IMR-90 (cell line): ENCODE measurements at regions not wholly inside any gene's neighbourhood (a gene's known extent, or its start where the extent isn't known, plus 50 kb on each side); places are given as distances from the start of the nearest gene placed in this dataset.

Source experiments
- ATAC-seq: fragments of 200-7000 bp; cut with Tn5 transposase; 2 replicates; pipeline ENCODE4 v1.9.1; 2020; ENCODE audit warnings: low read depth, mild to moderate bottlenecking, moderate library complexity
- BruUV-seq: library from RNA; stranded (reverse); fragments of 400-500 nt; replicated peaks from 2 replicates; lab custom pipeline; 2021; lab: Mats Ljungman, UMichigan
- CTCF ChIA-PET: fragments of 300-600 bp; formaldehyde crosslinking; extraction: SDS; loops from one replicate; lab custom pipeline; 2021; ENCODE audit warnings: antibody characterized with exemption; lab: Yijun Ruan, JAX
- POLR2A ChIA-PET: fragments of 300-600 bp; sonication (Branson Sonifier 250); formaldehyde crosslinking; loops from one replicate; lab custom pipeline; 2022; ENCODE audit warnings: antibody characterized with exemption; ENCODE audit not compliant: unreplicated experiment; lab: Charles Lee
- DNase-seq: peaks from one replicate; pipeline ENCODE4 v3.0.0; 2013
- H2AFZ ChIP-seq: replicated peaks from 2 replicates; pipeline ENCODE3; 2013; ENCODE audit warnings: low read length, mild to moderate bottlenecking; ENCODE audit not compliant: poor library complexity
- H2AK5ac ChIP-seq: 2 replicates; pipeline ENCODE4 v1.6.1; 2013; ENCODE audit warnings: low read depth, low read length, inconsistent platforms
- H2AK9ac ChIP-seq: replicated peaks from 2 replicates; pipeline ENCODE3; 2013; ENCODE audit warnings: mild to moderate bottlenecking, low read depth, low read length, moderate library complexity; ENCODE audit not compliant: poor library complexity
- H2BK120ac ChIP-seq: 2 replicates; pipeline ENCODE4 v1.6.1; 2013; ENCODE audit warnings: low read depth, low read length, inconsistent platforms
- H2BK15ac ChIP-seq: 3 replicates; pipeline ENCODE4 v1.6.1; 2013; ENCODE audit warnings: low read depth, low read length, inconsistent platforms
- H2BK20ac ChIP-seq: 2 replicates; pipeline ENCODE4 v1.6.1; 2013; ENCODE audit warnings: low read depth, mild to moderate bottlenecking, inconsistent platforms, low read length, moderate library complexity
- H2BK5ac ChIP-seq: 2 replicates; pipeline ENCODE4 v1.6.1; 2013; ENCODE audit warnings: mild to moderate bottlenecking, low read depth, low read length, inconsistent platforms; ENCODE audit not compliant: poor library complexity, severe bottlenecking
- H3K14ac ChIP-seq: replicated peaks from 2 replicates; pipeline ENCODE4 v1.6.1; 2013; ENCODE audit warnings: low read depth, low read length, inconsistent platforms
- H3K18ac ChIP-seq: 2 replicates; pipeline ENCODE4 v1.6.1; 2013; ENCODE audit warnings: low read depth, low read length, control low read depth
- H3K23ac ChIP-seq: 2 replicates; pipeline ENCODE4 v1.6.1; 2013; ENCODE audit warnings: low read depth, low read length, inconsistent platforms
- H3K27ac ChIP-seq: 2 replicates; pipeline ENCODE4 v1.5.1; 2013; ENCODE audit warnings: mild to moderate bottlenecking, control low read depth, low read length; ENCODE audit not compliant: insufficient read depth
- H3K27me3 ChIP-seq: 2 replicates; pipeline ENCODE4 v1.6.1; 2013; ENCODE audit warnings: low read length; ENCODE audit not compliant: control insufficient read depth, insufficient read depth
- H3K36me3 ChIP-seq: 2 replicates; pipeline ENCODE4 v1.6.1; 2013; ENCODE audit warnings: low read length, mixed read lengths; ENCODE audit not compliant: control insufficient read depth, insufficient read depth
- H3K4ac ChIP-seq: 2 replicates; pipeline ENCODE4 v1.6.1; 2013; ENCODE audit warnings: low read depth, low read length, inconsistent platforms
- H3K4me1 ChIP-seq: 2 replicates; pipeline ENCODE4 v1.6.1; 2013; ENCODE audit warnings: low read length, mixed read lengths; ENCODE audit not compliant: control insufficient read depth, insufficient read depth
- H3K4me2 ChIP-seq: 2 replicates; pipeline ENCODE4 v1.6.1; 2013; ENCODE audit warnings: low read depth, mild to moderate bottlenecking, control low read depth, low read length, moderate library complexity
- H3K4me3 ChIP-seq: 2 replicates; pipeline ENCODE4 v1.5.1; 2013; ENCODE audit warnings: low read depth, mild to moderate bottlenecking, control low read depth, low read length, moderate library complexity; ENCODE audit not compliant: insufficient read depth
- H3K56ac ChIP-seq: 2 replicates; pipeline ENCODE4 v1.6.1; 2013; ENCODE audit warnings: low read length, inconsistent platforms; ENCODE audit not compliant: insufficient read depth; ENCODE audit errors: extremely low read depth
- H3K79me1 ChIP-seq, 2 experiments: 2 replicates each; pipeline ENCODE4 v1.6.1; 2013; ENCODE audit warnings: low read length in 2 of 2, inconsistent platforms in 1 of 2, low read depth in 1 of 2
- H3K9ac ChIP-seq: 2 replicates; pipeline ENCODE4 v1.6.1; 2013; ENCODE audit warnings: low read depth, low read length, control low read depth
- H3K9me1 ChIP-seq: 2 replicates; pipeline ENCODE4 v1.6.1; 2013; ENCODE audit warnings: low read length, inconsistent platforms; ENCODE audit not compliant: insufficient read depth
- H3K9me3 ChIP-seq: 2 replicates; pipeline ENCODE4 v1.6.1; 2013; ENCODE audit warnings: low read length; ENCODE audit not compliant: control insufficient read depth, insufficient read depth
- H4K20me1 ChIP-seq: 2 replicates; pipeline ENCODE4 v1.6.1; 2013; ENCODE audit warnings: low read length, inconsistent platforms; ENCODE audit not compliant: insufficient read depth
- H4K5ac ChIP-seq: 2 replicates; pipeline ENCODE4 v1.6.1; 2013; ENCODE audit warnings: mild to moderate bottlenecking, low read depth, low read length, control low read depth
- H4K8ac ChIP-seq, 2 experiments: 2 replicates each; pipeline ENCODE4 v1.6.1; 2013; ENCODE audit warnings: low read depth in 2 of 2, low read length in 2 of 2, control low read depth in 1 of 2, inconsistent platforms in 1 of 2
- H4K91ac ChIP-seq: 2 replicates; pipeline ENCODE4 v1.6.1; 2013; ENCODE audit warnings: low read depth, low read length, inconsistent platforms; ENCODE audit not compliant: insufficient read depth
- BHLHE40 ChIP-seq: fragments of 150-350 bp; IDR thresholded peaks from 2 replicates; pipeline ENCODE4 v1.6.1; 2016; ENCODE audit warnings: mild to moderate bottlenecking, low read depth, low read length
- CEBPB ChIP-seq: IDR thresholded peaks from 2 replicates; pipeline ENCODE4 v1.6.1; 2012; ENCODE audit warnings: low read depth, low read length, improper control_type of control experiment
- FOS ChIP-seq: fragments of 150-350 bp; IDR thresholded peaks from 2 replicates; pipeline ENCODE4 v1.6.1; 2016; ENCODE audit warnings: low read depth, low read length
- MAFK ChIP-seq: IDR thresholded peaks from 2 replicates; pipeline ENCODE4 v1.6.1; 2012; ENCODE audit warnings: low read depth, low read length, improper control_type of control experiment
- MXI1 ChIP-seq: IDR thresholded peaks from 2 replicates; pipeline ENCODE4 v1.6.1; 2012; ENCODE audit warnings: low read depth, mild to moderate bottlenecking, low read length, moderate library complexity, borderline replicate concordance
- NFE2L2 ChIP-seq: fragments of 150-350 bp; IDR thresholded peaks from 2 replicates; pipeline ENCODE4 v1.6.1; 2016; ENCODE audit warnings: low read depth, mild to moderate bottlenecking, low read length
- RAD21 ChIP-seq: IDR thresholded peaks from 2 replicates; pipeline ENCODE4 v1.6.1; 2012; ENCODE audit warnings: low read length, improper control_type of control experiment
- RFX5 ChIP-seq: IDR thresholded peaks from 2 replicates; pipeline ENCODE4 v1.8.0; 2012; ENCODE audit warnings: low read depth, mild to moderate bottlenecking, low read length, moderate library complexity
- WGBS, 2 experiments: methylation state at CpG; one replicate each; pipeline versions ENCODE4 v1.1.5 to v1.1.7; 2013; ENCODE audit warnings: missing lambda C conversion rate in 2 of 2; ENCODE audit not compliant: insufficient read length in 1 of 2; ENCODE audit errors: extremely low coverage in 2 of 2; 5-methylcytosine and 5-hydroxymethylcytosine counted together
- dilution Hi-C: fragments of 300-500 bp; cut with HindIII; formaldehyde crosslinking; loops from one replicate; pipeline ENCODE4 v1.14.3; 2018; ENCODE audit warnings: low sequenced_read_pairs; ENCODE audit not compliant: unreplicated experiment
- in situ Hi-C: fragments of 300-500 bp; cut with MboI; formaldehyde crosslinking; loops from 3 replicates; pipeline ENCODE4 v1.14.3; 2019; ENCODE audit warnings: low sequenced_read_pairs, inconsistent platforms, mixed read lengths
- intact Hi-C: fragments of 100-400 bp; cut with micrococcal nuclease; formaldehyde crosslinking; loops from 2 replicates; pipeline ENCODE4 v1.10.0; 2022
- TF ChIP-seq, protein P1 (sequence below): fragments of 150-350 bp; IDR thresholded peaks from 2 replicates; pipeline ENCODE4 v1.6.1; 2016; ENCODE audit warnings: low read depth, mild to moderate bottlenecking, low read length, moderate library complexity, borderline replicate concordance
- TF ChIP-seq, protein P2 (sequence below): fragments of 150-350 bp; IDR thresholded peaks from 2 replicates; pipeline ENCODE4 v1.6.1; 2017; ENCODE audit warnings: mild to moderate bottlenecking, antibody characterized with exemption, low read length, low read depth

DNA sequence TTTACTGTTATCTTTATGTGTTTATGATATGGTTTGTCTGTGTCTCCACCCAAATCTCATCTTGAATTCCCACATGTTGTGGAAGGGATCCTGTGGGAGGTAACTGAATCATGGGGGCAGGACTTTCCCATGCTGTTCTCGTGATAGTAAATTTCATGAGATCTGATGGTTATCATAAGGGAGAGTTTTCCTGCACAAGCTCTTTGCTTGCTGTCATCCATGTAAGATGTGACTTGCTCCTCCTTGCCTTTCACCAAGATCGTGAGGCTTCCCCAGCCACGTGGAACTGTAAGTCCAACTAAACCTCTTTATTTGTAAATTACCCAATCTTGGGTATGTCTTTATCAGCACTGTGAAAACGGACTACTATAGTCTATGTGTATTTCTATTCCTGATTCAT, 539.0 kb downstream of the ARL4A start:
- H2BK5ac ChIP-seq: no peak overlapping the region
- dilution Hi-C loops: no loop called here
- H3K23ac ChIP-seq: no peak overlapping the region
- no peaks in the 10 kb centered on the region for H3K27me3 ChIP-seq
- WGBS, 2 experiments: no CpG with 5 or more reads among the region's 4 CpGs
- H3K36me3 ChIP-seq: no peaks in the 10 kb centered on the region
- no peaks in the 10 kb centered on the region for H3K9me3 ChIP-seq
- H3K18ac ChIP-seq: no peak overlapping the region
- H2AK9ac ChIP-seq: no peak overlapping the region
- no peak overlapping the region for H3K4me3 ChIP-seq
- intact Hi-C loops: no loop called here
- no peaks in the 10 kb centered on the region for H3K9me1 ChIP-seq
- H3K4me1 ChIP-seq: no peaks in the 10 kb centered on the region
- H3K4ac ChIP-seq: no peak overlapping the region
- H2BK120ac ChIP-seq: no peak overlapping the region
- H2BK20ac ChIP-seq: no peak overlapping the region
- H3K4me2 ChIP-seq: no peak overlapping the region
- no peak overlapping the region for H3K27ac ChIP-seq
- no peak for DNase-seq
- no peak overlapping the region for H4K5ac ChIP-seq
- H3K56ac ChIP-seq: no peak overlapping the region
- ChIA-PET CTCF (no interaction called here), POLR2A (no interaction called here)
- no peak for ATAC-seq
- no peak overlapping the region for H2AFZ ChIP-seq
- H2BK15ac ChIP-seq: no peak overlapping the region
- H2AK5ac ChIP-seq: no peak overlapping the region
- no peaks in the 10 kb centered on the region for H4K20me1 ChIP-seq
- H4K91ac ChIP-seq: no peak overlapping the region
- no peak overlapping the region for H3K9ac ChIP-seq
- in situ Hi-C loops: no loop called here
- no peak for TF ChIP-seq NFE2L2
- TF ChIP-seq, protein P1, sequence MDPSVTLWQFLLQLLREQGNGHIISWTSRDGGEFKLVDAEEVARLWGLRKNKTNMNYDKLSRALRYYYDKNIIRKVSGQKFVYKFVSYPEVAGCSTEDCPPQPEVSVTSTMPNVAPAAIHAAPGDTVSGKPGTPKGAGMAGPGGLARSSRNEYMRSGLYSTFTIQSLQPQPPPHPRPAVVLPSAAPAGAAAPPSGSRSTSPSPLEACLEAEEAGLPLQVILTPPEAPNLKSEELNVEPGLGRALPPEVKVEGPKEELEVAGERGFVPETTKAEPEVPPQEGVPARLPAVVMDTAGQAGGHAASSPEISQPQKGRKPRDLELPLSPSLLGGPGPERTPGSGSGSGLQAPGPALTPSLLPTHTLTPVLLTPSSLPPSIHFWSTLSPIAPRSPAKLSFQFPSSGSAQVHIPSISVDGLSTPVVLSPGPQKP: no peak
- no peak for TF ChIP-seq MAFK
- no peak for TF ChIP-seq RFX5
- no peak for TF ChIP-seq CEBPB
- TF ChIP-seq RAD21: no peak
- TF ChIP-seq, protein P2, sequence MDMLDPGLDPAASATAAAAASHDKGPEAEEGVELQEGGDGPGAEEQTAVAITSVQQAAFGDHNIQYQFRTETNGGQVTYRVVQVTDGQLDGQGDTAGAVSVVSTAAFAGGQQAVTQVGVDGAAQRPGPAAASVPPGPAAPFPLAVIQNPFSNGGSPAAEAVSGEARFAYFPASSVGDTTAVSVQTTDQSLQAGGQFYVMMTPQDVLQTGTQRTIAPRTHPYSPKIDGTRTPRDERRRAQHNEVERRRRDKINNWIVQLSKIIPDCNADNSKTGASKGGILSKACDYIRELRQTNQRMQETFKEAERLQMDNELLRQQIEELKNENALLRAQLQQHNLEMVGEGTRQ: no peak
- TF ChIP-seq MXI1: no peak
- TF ChIP-seq BHLHE40: no peak
- no peak for TF ChIP-seq FOS
- BruUV-seq: no TSS peak
- no peak overlapping the region for H4K8ac ChIP-seq
- H3K79me1 ChIP-seq: no peaks in the 10 kb centered on the region
- H3K14ac ChIP-seq: no peak overlapping the region
